ENCODE measurements at regions not wholly inside any gene's neighbourhood (a gene's known extent, or its start where the extent isn't known, plus 50 kb on each side); places are given as distances from the start of the nearest gene placed in this dataset.

DNA sequence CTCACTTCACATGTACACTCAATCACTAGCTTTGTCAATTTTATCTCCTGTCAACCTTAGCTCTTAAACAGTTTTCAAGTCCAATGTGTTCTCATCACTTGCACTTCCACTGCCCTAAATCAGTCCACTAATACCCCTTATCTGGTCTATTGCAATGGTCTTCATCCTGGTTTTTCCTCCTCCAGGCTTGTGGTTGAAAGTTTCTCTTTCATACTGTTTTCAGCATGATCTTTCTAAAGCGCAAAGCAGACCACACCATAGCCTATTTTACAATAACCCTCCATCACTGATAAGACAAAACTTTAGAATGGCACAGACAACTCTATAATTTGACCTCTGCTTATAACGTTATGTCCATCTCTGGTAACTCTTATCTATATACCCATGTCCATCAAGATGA lies 62.0 kb upstream of the DDHD1 start:
- no peak overlapping the region for H3K27ac ChIP-seq (replicated peaks)
- no peaks in the 10 kb centered on the region for H3K27me3 ChIP-seq (ENCODE audit: insufficient read depth, poor library complexity, severe bottlenecking)
- no peak for DNase-seq (ENCODE audit: low read depth in 1 of 2, low spot score in 1 of 2)
- H3K4me3 ChIP-seq (replicated peaks; ENCODE audit: insufficient read depth, low read length): no peak overlapping the region
- TF ChIP-seq POLR2AphosphoS5 (IDR thresholded peaks at IDR 0.05; ENCODE audit: low read depth) (no peak), SPI1 (IDR thresholded peaks at IDR 0.05; ENCODE audit: borderline replicate concordance, low read depth) (no peak)
- TF ChIP-seq, protein P1, sequence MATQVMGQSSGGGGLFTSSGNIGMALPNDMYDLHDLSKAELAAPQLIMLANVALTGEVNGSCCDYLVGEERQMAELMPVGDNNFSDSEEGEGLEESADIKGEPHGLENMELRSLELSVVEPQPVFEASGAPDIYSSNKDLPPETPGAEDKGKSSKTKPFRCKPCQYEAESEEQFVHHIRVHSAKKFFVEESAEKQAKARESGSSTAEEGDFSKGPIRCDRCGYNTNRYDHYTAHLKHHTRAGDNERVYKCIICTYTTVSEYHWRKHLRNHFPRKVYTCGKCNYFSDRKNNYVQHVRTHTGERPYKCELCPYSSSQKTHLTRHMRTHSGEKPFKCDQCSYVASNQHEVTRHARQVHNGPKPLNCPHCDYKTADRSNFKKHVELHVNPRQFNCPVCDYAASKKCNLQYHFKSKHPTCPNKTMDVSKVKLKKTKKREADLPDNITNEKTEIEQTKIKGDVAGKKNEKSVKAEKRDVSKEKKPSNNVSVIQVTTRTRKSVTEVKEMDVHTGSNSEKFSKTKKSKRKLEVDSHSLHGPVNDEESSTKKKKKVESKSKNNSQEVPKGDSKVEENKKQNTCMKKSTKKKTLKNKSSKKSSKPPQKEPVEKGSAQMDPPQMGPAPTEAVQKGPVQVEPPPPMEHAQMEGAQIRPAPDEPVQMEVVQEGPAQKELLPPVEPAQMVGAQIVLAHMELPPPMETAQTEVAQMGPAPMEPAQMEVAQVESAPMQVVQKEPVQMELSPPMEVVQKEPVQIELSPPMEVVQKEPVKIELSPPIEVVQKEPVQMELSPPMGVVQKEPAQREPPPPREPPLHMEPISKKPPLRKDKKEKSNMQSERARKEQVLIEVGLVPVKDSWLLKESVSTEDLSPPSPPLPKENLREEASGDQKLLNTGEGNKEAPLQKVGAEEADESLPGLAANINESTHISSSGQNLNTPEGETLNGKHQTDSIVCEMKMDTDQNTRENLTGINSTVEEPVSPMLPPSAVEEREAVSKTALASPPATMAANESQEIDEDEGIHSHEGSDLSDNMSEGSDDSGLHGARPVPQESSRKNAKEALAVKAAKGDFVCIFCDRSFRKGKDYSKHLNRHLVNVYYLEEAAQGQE (IDR thresholded peaks at IDR 0.05; ENCODE audit: insufficient replicate concordance, low read depth): no peak

DNA sequence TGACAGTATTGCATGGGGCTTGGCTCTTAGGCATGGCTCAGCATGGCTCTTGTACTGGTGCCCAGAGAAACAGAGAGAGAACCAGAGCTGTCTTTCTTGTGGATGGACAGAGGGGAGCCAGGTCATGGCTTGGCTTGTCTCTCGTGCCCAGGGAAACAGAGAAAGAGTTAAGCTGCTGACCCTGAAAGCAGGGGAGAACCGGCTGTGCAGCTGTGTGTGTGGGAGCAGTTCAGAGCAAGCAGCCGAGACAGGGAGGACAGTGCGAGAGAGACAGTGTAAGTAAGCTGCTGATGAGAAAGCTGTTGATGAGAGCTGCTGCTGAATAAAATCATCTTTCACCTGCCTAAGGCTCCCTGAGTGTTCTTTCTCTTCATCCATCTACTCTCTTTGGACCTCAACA lies 61.3 kb upstream of the DDHD1 start:
- Histone ChIP-seq H3K27me3 (ENCODE audit: insufficient read depth, poor library complexity, severe bottlenecking) (no peaks in the 10 kb centered on the region), H3K27ac (replicated peaks) (no peak overlapping the region), H3K4me3 (replicated peaks; ENCODE audit: insufficient read depth, low read length) (no peak overlapping the region)
- TF ChIP-seq, protein P1 (IDR thresholded peaks at IDR 0.05; ENCODE audit: insufficient replicate concordance, low read depth): no peak
- TF ChIP-seq POLR2AphosphoS5 (IDR thresholded peaks at IDR 0.05; ENCODE audit: low read depth) (no peak), CTCF (IDR thresholded peaks at IDR 0.05; ENCODE audit: insufficient read depth, low read length) (no peak), SPI1 (IDR thresholded peaks at IDR 0.05; ENCODE audit: borderline replicate concordance, low read depth) (no peak), GABPA (IDR thresholded peaks at IDR 0.05; ENCODE audit: low read depth) (no peak)
- no peak for DNase-seq (ENCODE audit: low read depth in 1 of 2, low spot score in 1 of 2)

DNA sequence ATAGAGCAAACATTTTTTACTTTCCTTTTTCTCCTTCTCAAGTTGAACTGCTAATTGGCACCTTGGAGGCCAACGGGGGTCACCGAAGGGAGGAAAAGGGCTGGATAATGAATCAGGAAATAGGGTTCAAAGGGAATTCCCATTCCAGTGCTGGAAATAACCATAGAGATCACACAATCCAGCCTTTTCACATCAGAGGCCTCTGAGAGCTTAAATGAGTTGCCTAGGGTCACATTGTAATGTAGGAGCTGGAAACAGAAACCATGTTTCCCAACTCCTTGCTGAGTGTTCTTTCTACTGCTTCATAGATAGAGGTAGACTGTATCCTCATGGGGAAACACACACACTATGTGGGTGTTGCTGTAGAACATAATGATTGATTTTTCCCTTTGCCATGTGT lies 60.6 kb upstream of the DDHD1 start:
- no peak for DNase-seq (ENCODE audit: low read depth in 1 of 2, low spot score in 1 of 2)
- H3K27ac ChIP-seq (replicated peaks): no peak overlapping the region
- H3K4me3 ChIP-seq (replicated peaks; ENCODE audit: insufficient read depth, low read length): no peak overlapping the region
- no peaks in the 10 kb centered on the region for H3K27me3 ChIP-seq (ENCODE audit: insufficient read depth, poor library complexity, severe bottlenecking)
- no peak for TF ChIP-seq SPI1 (IDR thresholded peaks at IDR 0.05; ENCODE audit: borderline replicate concordance, low read depth)
- TF ChIP-seq GABPA (IDR thresholded peaks at IDR 0.05; ENCODE audit: low read depth): no peak
- TF ChIP-seq, protein P1 (IDR thresholded peaks at IDR 0.05; ENCODE audit: insufficient replicate concordance, low read depth): no peak
- TF ChIP-seq POLR2AphosphoS5 (IDR thresholded peaks at IDR 0.05; ENCODE audit: low read depth): no peak

DNA sequence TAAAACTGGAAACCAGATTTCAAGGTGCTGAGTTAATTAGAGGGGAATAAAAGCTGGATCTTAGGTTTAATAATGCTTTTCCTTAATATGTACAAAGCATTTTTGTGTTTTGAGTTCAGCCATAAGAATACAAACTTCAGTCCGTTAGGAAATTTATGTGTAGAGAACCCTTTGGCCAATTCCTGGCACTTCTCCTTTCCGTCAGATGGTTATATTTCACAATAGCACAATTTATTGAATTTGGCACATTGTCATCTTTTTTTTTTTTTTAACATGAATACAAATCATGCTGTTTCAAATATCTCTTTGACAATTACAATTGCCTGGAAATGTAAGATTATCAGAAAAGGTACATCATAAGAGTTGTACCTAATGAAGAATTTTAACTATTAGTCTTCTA lies 56.2 kb upstream of the DDHD1 start:
- TF ChIP-seq SPI1 (IDR thresholded peaks at IDR 0.05; ENCODE audit: borderline replicate concordance, low read depth) (peak; percentile 95), POLR2AphosphoS5 (IDR thresholded peaks at IDR 0.05; ENCODE audit: low read depth) (no peak)

More for the DNA sequence above, 56.2 kb upstream of the DDHD1 start:
- Histone ChIP-seq H3K27ac (replicated peaks) (peak overlapping the region; percentile 8), H3K27me3 (ENCODE audit: insufficient read depth, poor library complexity, severe bottlenecking) (no peaks in the 10 kb centered on the region), H3K4me3 (replicated peaks; ENCODE audit: insufficient read depth, low read length) (no peak overlapping the region)
- DNase-seq (ENCODE audit: low read depth in 1 of 2, low spot score in 1 of 2): peak; percentile 24 to 28

Data from HL-60 (cell line).